Trophoblast cell (in vitro differentiated cells and primary cell): ENCODE measurements at regions not wholly inside any gene's neighbourhood (a gene's known extent, or its start where the extent isn't known, plus 50 kb on each side); places are given as distances from the start of the nearest gene placed in this dataset.

Source experiments
- DNase-seq, 2 donors: peaks; one replicate each; pipeline ENCODE4 v3.0.0-alpha.2; 2016
- H2AFZ ChIP-seq: 2 replicates; pipeline ENCODE4 v1.6.1; 2013; ENCODE audit warnings: low read length, moderate library complexity, mild to moderate bottlenecking; ENCODE audit not compliant: insufficient read depth, poor library complexity
- H2AK5ac ChIP-seq: 2 replicates; pipeline ENCODE4 v1.6.1; 2013; ENCODE audit warnings: mild to moderate bottlenecking, low read length
- H2BK120ac ChIP-seq: 2 replicates; pipeline ENCODE4 v1.6.1; 2013; ENCODE audit warnings: low read length, mild to moderate bottlenecking, moderate library complexity; ENCODE audit not compliant: insufficient read depth, poor library complexity
- H2BK12ac ChIP-seq: 2 replicates; pipeline ENCODE4 v1.6.1; 2013; ENCODE audit warnings: mild to moderate bottlenecking, low read length, moderate library complexity
- H2BK5ac ChIP-seq: 2 replicates; pipeline ENCODE4 v1.6.1; 2013; ENCODE audit warnings: low read length, low read depth, moderate library complexity, mild to moderate bottlenecking; ENCODE audit not compliant: poor library complexity
- H3K14ac ChIP-seq: 2 replicates; pipeline ENCODE4 v1.6.1; 2013; ENCODE audit warnings: mild to moderate bottlenecking, low read length
- H3K18ac ChIP-seq: 2 replicates; pipeline ENCODE4 v1.6.1; 2013; ENCODE audit warnings: mild to moderate bottlenecking, low read length
- H3K23ac ChIP-seq: 2 replicates; pipeline ENCODE4 v1.6.1; 2013; ENCODE audit warnings: low read length
- H3K27ac ChIP-seq: 2 replicates; pipeline ENCODE4 v1.5.1; 2013; ENCODE audit warnings: low read depth, mild to moderate bottlenecking, inconsistent platforms, low read length, moderate library complexity
- H3K27me3 ChIP-seq: 2 replicates; pipeline ENCODE4 v1.6.1; 2013; ENCODE audit warnings: inconsistent platforms, mild to moderate bottlenecking, low read length, moderate library complexity; ENCODE audit not compliant: insufficient read depth
- H3K36me3 ChIP-seq, 2 experiments: 1 replicate in 1 of 2; 2 replicates in 1 of 2; pipeline ENCODE4 v1.6.1; 2013; ENCODE audit warnings: low read length in 2 of 2, mild to moderate bottlenecking in 2 of 2, moderate library complexity in 1 of 2; ENCODE audit not compliant: insufficient read depth in 2 of 2, control insufficient read depth in 1 of 2
- H3K4ac ChIP-seq: 2 replicates; pipeline ENCODE4 v1.6.1; 2013; ENCODE audit warnings: low read depth, mild to moderate bottlenecking, low read length, moderate library complexity
- H3K4me1 ChIP-seq, 2 experiments: 1 replicate in 1 of 2; 2 replicates in 1 of 2; pipeline ENCODE4 v1.6.1; 2013; ENCODE audit warnings: low read length in 2 of 2, mild to moderate bottlenecking in 2 of 2, moderate library complexity in 1 of 2; ENCODE audit not compliant: insufficient read depth in 2 of 2, control insufficient read depth in 1 of 2
- H3K4me2 ChIP-seq: 2 replicates; pipeline ENCODE4 v1.6.1; 2013; ENCODE audit warnings: inconsistent platforms, mild to moderate bottlenecking, low read length, moderate library complexity
- H3K4me3 ChIP-seq: 2 replicates; pipeline ENCODE4 v1.5.1; 2013; ENCODE audit warnings: mild to moderate bottlenecking, low read depth, low read length, inconsistent platforms
- H3K79me1 ChIP-seq: one replicate; pipeline ENCODE4 v1.6.1; 2013; ENCODE audit warnings: low read length
- H3K79me2 ChIP-seq: 2 replicates; pipeline ENCODE4 v1.6.1; 2013; ENCODE audit warnings: low read length, mild to moderate bottlenecking; ENCODE audit not compliant: control insufficient read depth, insufficient read depth, poor library complexity
- H3K9ac ChIP-seq: 2 replicates; pipeline ENCODE4 v1.6.1; 2013; ENCODE audit warnings: mild to moderate bottlenecking, low read length
- H3K9me3 ChIP-seq: 2 replicates; pipeline ENCODE4 v1.6.1; 2013; ENCODE audit warnings: low read depth, mild to moderate bottlenecking, control low read depth, inconsistent platforms, low read length; ENCODE audit not compliant: insufficient read depth
- H4K12ac ChIP-seq: 2 replicates; pipeline ENCODE4 v1.6.1; 2013; ENCODE audit warnings: low read depth, mild to moderate bottlenecking, low read length, moderate library complexity
- H4K8ac ChIP-seq: 2 replicates; pipeline ENCODE4 v1.6.1; 2013; ENCODE audit warnings: low read depth, mild to moderate bottlenecking, low read length, moderate library complexity
- H4K91ac ChIP-seq: one replicate; pipeline ENCODE4 v1.6.1; 2013; ENCODE audit warnings: low read depth, mild to moderate bottlenecking, low read length, moderate library complexity
- WGBS: extraction: QIAGEN DNeasy Blood & Tissue Kit; methylation state at CpG from one replicate; pipeline ENCODE4 v1.1.7; 2013; ENCODE audit warnings: missing lambda C conversion rate; ENCODE audit not compliant: insufficient read length, insufficient coverage; ENCODE audit errors: extremely low coverage; 5-methylcytosine and 5-hydroxymethylcytosine counted together

GRCh38 chr2:18230668-18231067 lies 329.8 kb downstream of the RDH14 start:
- peaks cover 2% of the 10 kb centered on the region for H3K9me3 ChIP-seq

GRCh38 chr2:18219676-18220075 lies 340.8 kb downstream of the RDH14 start:
- Histone ChIP-seq H3K23ac (no peak overlapping the region), H2AK5ac (no peak overlapping the region), H2BK120ac (no peak overlapping the region), H3K27ac (no peak overlapping the region), H3K4ac (no peak overlapping the region), H3K9me3 (no peaks in the 10 kb centered on the region), H4K12ac (no peak overlapping the region), H3K79me2 (no peaks in the 10 kb centered on the region), H3K9ac (no peak overlapping the region), H3K36me3 (no peaks in the 10 kb centered on the region), H4K8ac (no peak overlapping the region), H3K4me2 (no peak overlapping the region), H3K4me1 (no peaks in the 10 kb centered on the region), H3K4me3 (no peak overlapping the region), H2AFZ (no peak overlapping the region), H3K14ac (no peak overlapping the region), H3K27me3 (no peaks in the 10 kb centered on the region), H3K79me1 (no peaks in the 10 kb centered on the region), H4K91ac (no peak overlapping the region), H2BK12ac (no peak overlapping the region), H3K18ac (no peak overlapping the region), H2BK5ac (no peak overlapping the region)
- no peak for DNase-seq
- WGBS, result no CpG with 5 or more reads among the region's 1 CpG

More at GRCh38 chr2:18230668-18231067, 329.8 kb downstream of the RDH14 start:
- no peak overlapping the region for H4K8ac ChIP-seq
- H3K36me3 ChIP-seq, result no peaks in the 10 kb centered on the region
- H3K79me2 ChIP-seq, result no peaks in the 10 kb centered on the region
- no peak overlapping the region for H3K4me2 ChIP-seq
- H3K4ac ChIP-seq, result no peak overlapping the region
- no peak overlapping the region for H4K91ac ChIP-seq
- no peak overlapping the region for H3K23ac ChIP-seq
- H3K79me1 ChIP-seq, result peaks cover 2% of the 10 kb centered on the region
- H3K9ac ChIP-seq, result no peak overlapping the region
- H2BK12ac ChIP-seq, result no peak overlapping the region
- H2AK5ac ChIP-seq, result no peak overlapping the region
- WGBS, result no CpG with 5 or more reads among the region's 1 CpG
- H3K27me3 ChIP-seq, result no peaks in the 10 kb centered on the region
- no peak overlapping the region for H3K27ac ChIP-seq
- H2BK120ac ChIP-seq, result no peak overlapping the region
- no peak overlapping the region for H3K18ac ChIP-seq
- no peak overlapping the region for H3K14ac ChIP-seq
- H3K4me3 ChIP-seq, result no peak overlapping the region
- no peak overlapping the region for H4K12ac ChIP-seq
- no peak for DNase-seq
- H2AFZ ChIP-seq, result no peak overlapping the region
- no peak overlapping the region for H2BK5ac ChIP-seq
- H3K4me1 ChIP-seq, result peaks cover 0 to 4% of the 10 kb centered on the region in 2 experiments

- Histone ChIP-seq H3K79me1 (no peaks in the 10 kb centered on the region), H3K4me2 (no peak overlapping the region), H3K27ac (no peak overlapping the region), H4K91ac (no peak overlapping the region), H4K8ac (no peak overlapping the region), H3K9ac (no peak overlapping the region), H2BK5ac (no peak overlapping the region), H3K23ac (no peak overlapping the region), H3K18ac (no peak overlapping the region), H3K27me3 (no peaks in the 10 kb centered on the region), H2AFZ (no peak overlapping the region), H3K4me3 (no peak overlapping the region), H2AK5ac (no peak overlapping the region), H3K9me3 (no peaks in the 10 kb centered on the region), H3K36me3 (no peaks in the 10 kb centered on the region), H3K14ac (no peak overlapping the region), H3K4ac (no peak overlapping the region), H3K4me1 (no peaks in the 10 kb centered on the region), H4K12ac (no peak overlapping the region), H3K79me2 (no peaks in the 10 kb centered on the region), H2BK120ac (no peak overlapping the region), H2BK12ac (no peak overlapping the region)
- no CpG with 5 or more reads among the region's 7 CpGs for WGBS
- DNase-seq, result no peak
These were observed 339.9 kb downstream of the KCNS3 start for GRCh38 chr2:18218160-18218933.

- H3K79me1 ChIP-seq, result no peaks in the 10 kb centered on the region
- no peak overlapping the region for H2BK12ac ChIP-seq
- H2BK5ac ChIP-seq, result no peak overlapping the region
- no peak overlapping the region for H2BK120ac ChIP-seq
- H3K36me3 ChIP-seq, result no peaks in the 10 kb centered on the region
- H3K23ac ChIP-seq, result no peak overlapping the region
- no peak overlapping the region for H2AFZ ChIP-seq
- H3K4ac ChIP-seq, result no peak overlapping the region
- no peaks in the 10 kb centered on the region for H3K27me3 ChIP-seq
- no peak for DNase-seq
- H4K8ac ChIP-seq, result no peak overlapping the region
- no peaks in the 10 kb centered on the region for H3K4me1 ChIP-seq
- no peak overlapping the region for H3K14ac ChIP-seq
- no peaks in the 10 kb centered on the region for H3K79me2 ChIP-seq
- no CpG with 5 or more reads among the region's 2 CpGs for WGBS
- H3K4me2 ChIP-seq, result no peak overlapping the region
- no peak overlapping the region for H4K91ac ChIP-seq
- no peaks in the 10 kb centered on the region for H3K9me3 ChIP-seq
- H4K12ac ChIP-seq, result no peak overlapping the region
- no peak overlapping the region for H3K18ac ChIP-seq
- no peak overlapping the region for H3K27ac ChIP-seq
- no peak overlapping the region for H2AK5ac ChIP-seq
- no peak overlapping the region for H3K9ac ChIP-seq
- no peak overlapping the region for H3K4me3 ChIP-seq
These were observed 336.5 kb downstream of the KCNS3 start for GRCh38 chr2:18214936-18215335.
